HT-29 (cell line): ENCODE measurements at regions not wholly inside any gene's neighbourhood (a gene's known extent, or its start where the extent isn't known, plus 50 kb on each side); places are given as distances from the start of the nearest gene placed in this dataset.

Experiments used
- DNase-seq: peaks from one replicate; pipeline ENCODE4 v3.0.0-alpha.2; 2015; ENCODE audit warnings: low spot score

- no peak for DNase-seq
Observed at GRCh38 chr3:13715167-13715954, 164.5 kb downstream of the WNT7A start.

DNA sequence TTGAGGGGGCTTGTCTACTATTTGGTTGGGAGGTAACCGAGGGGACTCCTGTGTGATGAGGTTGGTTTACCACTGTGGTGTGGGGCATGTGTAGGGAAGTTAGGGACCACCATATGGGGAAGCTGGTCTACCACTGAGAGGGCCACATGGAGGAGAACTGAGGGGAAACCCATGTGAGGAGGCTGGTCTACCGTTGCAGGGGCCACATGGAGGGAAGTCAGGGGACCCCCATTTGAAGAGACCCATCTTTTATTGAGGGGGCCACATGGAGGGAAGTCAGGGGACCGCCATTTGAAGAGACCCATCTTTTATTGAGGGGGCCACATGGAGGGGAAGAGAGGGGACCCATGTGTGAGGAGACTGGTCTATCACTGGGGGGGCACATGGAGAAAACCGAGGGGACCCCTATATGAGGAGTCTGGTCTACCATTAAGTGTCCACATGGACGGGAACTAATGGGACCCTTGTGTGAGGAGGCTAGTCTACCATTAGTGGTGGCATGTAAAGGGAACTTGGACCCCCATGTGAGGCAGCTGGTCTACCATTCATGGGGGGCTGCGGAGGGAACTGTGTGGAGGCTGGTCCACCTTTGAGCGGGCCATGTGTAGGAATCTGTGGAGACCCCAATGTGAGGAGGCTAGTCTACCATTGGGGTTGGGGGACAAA, 165.5 kb downstream of the FBLN2 start:
- no peak for DNase-seq

DNA sequence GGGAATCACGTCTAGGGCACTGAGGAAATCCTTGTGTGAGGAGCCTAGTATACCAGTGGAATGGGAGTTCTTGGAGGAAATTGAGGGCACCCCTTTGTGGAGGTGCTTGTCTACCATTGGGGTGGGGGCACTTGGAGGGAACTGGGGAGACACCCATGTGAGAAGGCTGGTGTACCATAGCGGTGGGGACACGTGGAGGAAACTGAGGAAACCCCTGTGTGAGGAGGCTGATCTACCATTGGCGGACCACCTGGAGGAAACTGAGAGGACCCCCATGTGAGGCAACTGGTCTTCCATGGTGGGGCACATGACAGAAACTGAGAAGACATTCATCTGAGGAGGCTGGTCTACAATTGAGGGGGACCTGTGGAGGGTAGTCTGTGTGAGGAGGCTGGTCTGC, 164.5 kb downstream of the FBLN2 start:
- no peak for DNase-seq

GRCh38 chr3:13712682-13713180, 163.8 kb downstream of the FBLN2 start:
- DNase-seq, result no peak

- DNase-seq, result peak; percentile 1
Observed at GRCh38 chr3:13711911-13712650, 163.2 kb downstream of the FBLN2 start.

GRCh38 chr3:13710251-13710650, 161.3 kb downstream of the FBLN2 start:
- no peak for DNase-seq

DNA sequence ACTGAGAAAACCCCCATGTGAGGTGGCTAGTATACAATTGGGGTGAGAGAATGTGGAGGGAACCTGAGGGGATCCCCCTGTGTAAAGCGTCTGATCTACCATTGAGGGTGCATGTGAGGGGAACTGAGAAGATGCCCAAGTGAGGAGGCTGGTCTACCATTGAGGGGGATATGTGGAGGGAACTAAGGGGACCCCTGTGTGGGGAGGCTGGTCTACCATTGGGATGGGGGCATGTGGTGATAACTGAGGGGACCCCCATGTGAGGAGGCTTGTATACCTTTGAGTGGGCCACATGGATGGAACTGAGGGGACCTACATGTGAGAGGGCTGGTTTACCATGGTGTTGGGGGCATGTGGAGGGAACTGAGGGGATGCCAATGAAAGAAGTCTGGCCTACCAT, 160.8 kb downstream of the FBLN2 start:
- DNase-seq, result no peak

- DNase-seq, result no peak
Observed at GRCh38 chr3:13708871-13709595, 160.1 kb downstream of the FBLN2 start.

GRCh38 chr3:13708301-13708700, 159.4 kb downstream of the FBLN2 start:
- no peak for DNase-seq

- no peak for DNase-seq
Observed at GRCh38 chr3:13707456-13707855, 158.5 kb downstream of the FBLN2 start.

DNA sequence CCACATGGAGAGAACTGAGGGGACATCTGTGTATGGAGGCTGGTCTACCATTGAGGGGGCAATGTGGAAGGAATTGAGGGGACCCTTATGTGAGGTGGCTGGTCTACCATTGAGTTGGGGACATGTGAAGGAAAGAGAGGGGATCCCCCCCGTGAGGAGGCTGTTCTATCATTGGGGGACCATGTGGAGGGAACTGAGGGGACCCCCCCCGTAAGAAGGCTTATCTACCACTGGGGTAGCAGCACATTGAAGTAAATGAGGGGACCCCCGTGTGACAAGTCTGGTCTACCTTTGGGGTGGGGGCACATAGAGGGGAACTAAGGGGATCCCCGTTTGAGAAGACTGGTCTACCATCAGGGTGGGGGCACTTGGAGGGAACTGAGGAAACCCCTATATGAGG, 158.0 kb downstream of the FBLN2 start:
- no peak for DNase-seq

DNA sequence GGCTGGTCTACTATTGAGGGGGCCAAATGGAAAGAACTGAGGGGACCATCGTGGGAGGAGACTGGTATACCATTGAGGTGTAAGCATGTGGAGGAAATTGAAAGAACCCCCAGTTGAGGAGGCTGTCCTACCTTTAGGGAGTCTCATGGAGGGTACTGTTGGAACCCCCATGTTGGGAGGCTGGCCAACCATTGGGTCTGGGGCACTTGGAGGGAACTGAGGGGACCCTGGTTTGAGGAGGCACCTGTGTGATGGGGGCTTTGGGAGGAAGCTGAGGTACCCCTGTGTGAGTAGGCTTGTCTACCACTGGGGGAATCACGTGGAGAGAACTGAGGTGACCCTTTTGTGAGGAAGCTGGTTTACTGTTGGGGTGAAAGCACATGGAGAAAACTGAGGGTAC, 157.5 kb downstream of the FBLN2 start:
- DNase-seq, result no peak

- no peak for DNase-seq
Observed at GRCh38 chr3:13705702-13706280, 156.9 kb downstream of the FBLN2 start.

GRCh38 chr3:13705051-13705450, 156.1 kb downstream of the FBLN2 start:
- no peak for DNase-seq

DNA sequence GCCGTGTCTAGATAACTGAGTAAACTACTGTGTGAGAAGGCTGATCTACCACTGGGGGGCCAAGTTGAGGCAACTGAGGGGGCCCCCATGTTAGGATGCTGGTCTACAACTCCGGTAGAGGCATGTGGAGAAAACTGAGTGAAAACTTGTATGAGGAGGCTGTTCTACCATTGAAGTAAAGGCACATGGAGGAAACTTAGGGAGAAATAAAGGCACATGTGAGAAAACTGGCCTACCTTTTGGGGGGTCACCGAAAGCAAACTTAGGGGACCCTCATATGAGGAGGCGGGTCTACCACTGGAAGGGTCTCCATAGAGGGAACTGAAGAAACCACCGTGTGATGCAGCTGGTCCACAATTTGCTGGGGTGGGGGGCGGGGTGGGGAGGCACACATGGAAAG, 155.2 kb downstream of the FBLN2 start:
- DNase-seq, result no peak

- no peak for DNase-seq
Observed at GRCh38 chr3:13703071-13703470, 154.1 kb downstream of the FBLN2 start.

DNA sequence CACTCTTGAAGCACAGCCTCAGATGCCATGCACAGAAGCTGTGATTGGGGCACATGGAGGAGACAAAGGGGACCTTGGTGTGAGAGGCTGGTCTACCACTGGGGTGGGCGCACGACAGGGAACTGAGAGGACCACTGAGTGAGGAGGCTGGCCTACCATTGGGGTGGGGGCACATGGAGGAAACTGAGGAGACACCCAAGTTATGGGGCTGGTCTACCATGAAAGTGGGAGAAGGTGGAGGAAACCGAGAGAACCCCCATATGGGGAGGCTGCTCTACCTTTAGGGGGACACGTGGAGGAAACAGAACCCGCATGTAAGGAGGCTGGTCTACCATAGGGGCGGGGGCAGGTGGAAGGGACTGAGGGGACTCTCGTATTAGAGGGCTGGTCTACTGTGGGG, 153.4 kb downstream of the FBLN2 start:
- no peak for DNase-seq

- DNase-seq, result no peak
Observed at GRCh38 chr3:13700889-13701288, 152.0 kb downstream of the FBLN2 start.

GRCh38 chr3:13700362-13700761, 151.4 kb downstream of the FBLN2 start:
- DNase-seq, result no peak

DNA sequence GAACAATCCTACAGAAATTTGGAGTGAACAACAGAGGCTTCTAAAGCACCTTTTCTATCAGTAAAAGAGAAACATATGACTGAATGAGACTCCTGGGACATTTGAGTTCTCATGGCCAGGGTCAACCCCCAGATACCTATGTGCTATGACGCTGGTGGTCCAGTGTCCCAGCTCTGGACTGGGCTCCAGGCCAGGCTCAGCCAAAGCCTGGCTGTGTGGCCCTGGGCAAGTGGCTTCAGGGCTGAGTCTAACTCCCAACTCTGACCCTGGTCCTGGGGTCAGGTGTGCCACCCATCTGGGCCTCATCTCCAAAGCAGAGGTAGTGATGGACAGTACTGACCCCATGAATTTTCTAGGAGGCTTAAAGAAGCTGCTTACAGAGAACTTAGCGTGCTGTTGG, 147.8 kb downstream of the FBLN2 start:
- DNase-seq, result no peak

- no peak for DNase-seq
Observed at GRCh38 chr3:13693441-13693840, 144.5 kb downstream of the FBLN2 start.
